22Rv1 (cell line): ENCODE measurements at regions not wholly inside any gene's neighbourhood (a gene's known extent, or its start where the extent isn't known, plus 50 kb on each side); places are given as distances from the start of the nearest gene placed in this dataset.
"Not testable (repeated sequence)": the region's sequence is repeated elsewhere in the genome, so short reads cannot be mapped to it uniquely, and the experiment has no call there.

ENCODE experiments used
- H3K27ac ChIP-seq: fragments of 450-650 bp; 2 replicates; pipeline ENCODE4 v1.5.1; 2017
- ZFX ChIP-seq: fragments of 450-650 bp; IDR thresholded peaks from 2 replicates; pipeline ENCODE4 v1.6.1; 2017; ENCODE audit warnings: antibody characterized with exemption, borderline replicate concordance
- TF ChIP-seq, protein P1 (sequence below): fragments of 450-650 bp; IDR thresholded peaks from 2 replicates; pipeline ENCODE4 v1.5.1; 2017; ENCODE audit warnings: mild to moderate bottlenecking

DNA sequence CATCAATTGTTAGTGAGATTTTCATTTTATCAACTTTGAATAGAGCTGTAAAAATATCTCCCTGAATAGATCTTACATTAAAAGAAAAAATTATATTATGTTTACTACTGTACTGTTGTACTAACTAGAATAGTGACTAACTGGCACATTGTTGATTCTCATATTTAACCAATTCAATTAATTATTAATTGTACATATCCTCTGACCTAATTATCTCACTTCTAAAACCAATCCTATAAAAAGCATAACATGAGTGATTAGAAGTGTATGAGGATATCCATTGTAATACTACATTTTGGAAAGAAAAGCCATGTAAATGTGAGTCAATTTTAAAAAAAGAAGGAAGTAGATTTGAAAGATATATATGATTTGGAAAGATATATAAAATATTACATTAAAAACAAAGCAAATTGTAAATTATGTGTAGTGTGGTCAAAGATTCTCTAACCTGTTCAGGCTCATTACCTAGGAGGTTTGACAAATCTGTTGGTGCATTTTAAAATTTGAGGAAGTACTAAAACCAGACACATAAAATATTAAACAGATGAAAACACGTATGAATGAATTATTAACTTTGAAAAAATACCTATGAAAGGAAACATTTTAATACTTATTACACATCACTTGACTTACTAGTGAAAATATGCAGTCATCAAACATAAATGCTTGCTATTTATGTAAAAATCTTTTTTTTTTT, 829.8 kb upstream of the SLC10A2 start:
- TF ChIP-seq, protein P1, sequence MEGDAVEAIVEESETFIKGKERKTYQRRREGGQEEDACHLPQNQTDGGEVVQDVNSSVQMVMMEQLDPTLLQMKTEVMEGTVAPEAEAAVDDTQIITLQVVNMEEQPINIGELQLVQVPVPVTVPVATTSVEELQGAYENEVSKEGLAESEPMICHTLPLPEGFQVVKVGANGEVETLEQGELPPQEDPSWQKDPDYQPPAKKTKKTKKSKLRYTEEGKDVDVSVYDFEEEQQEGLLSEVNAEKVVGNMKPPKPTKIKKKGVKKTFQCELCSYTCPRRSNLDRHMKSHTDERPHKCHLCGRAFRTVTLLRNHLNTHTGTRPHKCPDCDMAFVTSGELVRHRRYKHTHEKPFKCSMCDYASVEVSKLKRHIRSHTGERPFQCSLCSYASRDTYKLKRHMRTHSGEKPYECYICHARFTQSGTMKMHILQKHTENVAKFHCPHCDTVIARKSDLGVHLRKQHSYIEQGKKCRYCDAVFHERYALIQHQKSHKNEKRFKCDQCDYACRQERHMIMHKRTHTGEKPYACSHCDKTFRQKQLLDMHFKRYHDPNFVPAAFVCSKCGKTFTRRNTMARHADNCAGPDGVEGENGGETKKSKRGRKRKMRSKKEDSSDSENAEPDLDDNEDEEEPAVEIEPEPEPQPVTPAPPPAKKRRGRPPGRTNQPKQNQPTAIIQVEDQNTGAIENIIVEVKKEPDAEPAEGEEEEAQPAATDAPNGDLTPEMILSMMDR, result no peak
- H3K27ac ChIP-seq, result no peak overlapping the region

DNA sequence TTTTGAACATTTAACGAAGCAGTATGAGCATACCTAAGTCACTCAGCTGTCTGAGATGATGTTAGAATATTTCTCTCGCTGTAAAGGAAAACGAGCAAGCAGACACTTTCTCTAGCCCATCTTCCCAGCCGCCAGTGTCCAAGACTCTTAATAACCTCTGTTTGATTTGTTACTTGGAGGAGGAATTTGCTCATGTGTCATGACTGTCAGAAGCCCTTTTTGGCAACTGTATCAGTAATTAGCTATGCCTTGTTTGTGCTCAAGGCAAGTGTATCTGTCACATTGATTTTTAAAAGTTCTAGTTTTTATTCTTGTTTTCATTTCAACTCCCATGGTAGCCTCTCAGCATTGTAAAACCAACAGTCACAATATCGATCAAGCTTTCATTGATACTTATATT, 828.4 kb upstream of the SLC10A2 start:
- H3K27ac ChIP-seq, result no peak overlapping the region
- TF ChIP-seq ZFX, result no peak
- TF ChIP-seq, protein P1, result no peak

DNA sequence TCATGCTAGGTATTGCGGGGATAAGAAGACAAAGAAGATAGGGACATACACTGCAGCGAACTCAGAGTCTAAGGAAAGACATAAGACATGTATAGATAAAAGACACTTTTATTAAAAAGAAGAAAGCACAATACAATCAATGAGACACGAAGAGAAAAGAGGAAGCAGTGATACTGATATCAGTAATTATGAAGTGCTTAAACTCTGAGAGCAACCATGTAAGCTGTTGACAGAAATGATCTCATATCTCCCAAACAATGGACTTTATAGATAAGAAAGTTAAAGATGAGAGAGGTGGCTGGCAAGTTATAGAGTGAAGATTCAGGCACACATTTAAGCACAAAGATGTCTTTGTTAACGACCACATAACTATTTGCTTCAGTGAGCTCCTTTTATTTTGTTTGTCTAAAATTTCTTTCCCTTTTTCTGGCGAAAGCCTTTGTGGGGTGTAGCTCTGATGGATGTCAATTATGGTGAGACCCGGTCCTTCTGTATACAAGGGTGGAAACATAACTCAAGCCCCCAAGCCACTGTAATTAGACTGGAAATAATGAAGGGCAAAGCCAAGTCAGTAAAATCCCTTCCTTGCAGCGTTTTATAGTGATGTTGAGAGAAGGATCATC, 818.0 kb upstream of the SLC10A2 start:
- TF ChIP-seq, protein P1, result no peak
- TF ChIP-seq ZFX, result no peak
- no peak overlapping the region for H3K27ac ChIP-seq

DNA sequence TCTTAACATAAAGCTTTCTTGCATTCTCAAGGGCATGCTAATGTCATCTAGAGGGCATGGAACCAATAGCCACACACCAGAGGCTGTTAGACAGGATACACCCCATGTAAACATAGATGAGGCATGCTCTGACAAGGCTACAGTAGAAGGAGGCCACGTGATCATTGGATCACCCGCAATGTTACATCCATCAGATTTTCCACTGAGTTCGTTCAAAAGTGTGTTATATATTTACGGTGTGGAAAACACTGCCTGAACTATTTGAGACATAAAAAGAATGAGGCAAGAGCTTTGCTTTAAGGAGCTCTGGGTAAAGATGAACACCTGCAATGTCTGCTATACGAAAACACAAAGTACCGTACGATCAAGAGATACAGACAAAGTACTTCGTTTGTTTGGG, 817.5 kb upstream of the SLC10A2 start:
- H3K27ac ChIP-seq, result no peak overlapping the region
- TF ChIP-seq ZFX, result no peak
- TF ChIP-seq, protein P1, result no peak

DNA sequence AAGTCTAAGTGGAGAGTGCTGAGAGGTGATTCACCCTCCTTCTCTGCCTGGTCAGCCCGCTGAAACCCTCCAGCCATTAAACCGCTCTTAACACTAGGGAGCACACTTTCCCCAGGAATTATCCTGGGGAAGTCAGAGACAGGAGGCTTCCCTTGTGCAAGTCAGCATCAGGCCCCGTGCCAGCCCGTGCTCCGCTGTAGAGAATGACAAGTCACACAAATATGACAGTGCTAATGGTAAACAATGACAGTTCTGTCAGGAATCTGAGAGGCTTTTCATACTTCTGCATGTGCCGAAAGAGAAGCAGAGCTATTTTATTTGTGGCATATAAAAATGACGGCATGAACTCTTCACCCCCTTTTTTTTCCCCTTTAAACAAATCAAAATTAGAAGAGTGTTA, 816.9 kb upstream of the SLC10A2 start:
- TF ChIP-seq, protein P1, result peak; percentile 76
- no peak for TF ChIP-seq ZFX
- H3K27ac ChIP-seq, result no peak overlapping the region

DNA sequence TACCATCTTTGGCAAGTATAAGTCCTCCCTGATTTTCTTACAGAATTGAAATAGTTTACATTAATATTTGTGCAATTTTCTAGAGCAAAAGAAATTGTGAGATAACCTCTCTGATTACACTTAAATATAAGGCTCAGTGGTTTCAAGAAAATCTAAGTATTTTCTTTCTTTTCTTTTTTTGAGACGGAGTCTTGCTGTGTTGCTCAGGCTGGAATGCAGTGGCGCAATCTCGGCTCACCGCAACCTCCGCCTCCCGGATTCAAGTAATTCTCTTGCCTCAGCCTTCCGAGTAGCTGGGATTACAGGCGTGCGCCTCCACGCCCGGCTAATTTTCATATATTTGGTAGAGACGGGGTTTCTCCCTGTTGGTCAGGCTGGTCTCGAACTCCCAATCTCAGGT, 813.9 kb upstream of the SLC10A2 start:
- not testable (repeated sequence) for H3K27ac ChIP-seq

DNA sequence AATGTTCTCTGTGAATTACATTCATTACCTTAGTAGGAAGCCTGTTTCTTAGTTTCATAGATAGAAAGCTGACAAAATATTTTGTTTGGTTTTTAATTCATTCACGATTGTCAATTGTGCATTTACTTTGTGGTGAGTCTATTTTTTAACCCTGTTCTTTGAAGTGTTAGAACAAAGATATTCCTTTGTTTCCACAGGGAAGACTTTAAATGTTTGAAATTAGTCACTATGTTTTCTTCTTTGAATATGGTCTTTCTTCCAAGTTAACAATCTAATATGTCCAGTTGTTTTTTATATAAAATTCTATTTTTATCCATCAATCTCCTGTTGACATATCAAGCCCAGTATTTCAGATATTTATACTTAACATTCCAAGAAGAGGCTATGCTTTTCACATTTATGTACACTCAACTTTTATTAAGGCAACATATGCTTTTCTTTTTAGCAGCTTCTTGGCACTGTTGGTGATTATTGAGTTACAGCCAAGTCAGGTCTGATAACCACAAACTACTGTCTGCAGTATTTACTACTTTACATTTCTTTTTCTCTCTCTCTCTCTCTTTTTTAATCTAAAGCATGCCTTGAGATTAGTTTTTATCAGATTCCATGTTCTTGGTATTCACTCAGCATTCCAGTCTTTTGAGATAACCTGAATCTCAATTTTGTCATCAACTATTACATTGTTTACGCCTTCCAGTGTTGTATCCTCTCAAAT, 812.8 kb upstream of the SLC10A2 start:
- no peak overlapping the region for H3K27ac ChIP-seq
- TF ChIP-seq, protein P1, result no peak
- no peak for TF ChIP-seq ZFX
